ENCODE measurements at regions not wholly inside any gene's neighbourhood (a gene's known extent, or its start where the extent isn't known, plus 50 kb on each side); places are given as distances from the start of the nearest gene placed in this dataset.
A peak's percentile ranks its signal among the peaks of the same experiment; 100 is the strongest.

GRCh38 chr2:149735237-149735958 is 147.8 kb upstream of the MMADHC start:
- H3K4me3 ChIP-seq (ENCODE audit: low read length) = no peak overlapping the region
- no peak for DNase-seq (ENCODE audit: low read depth)
- TF ChIP-seq CTCF (conservative IDR thresholded peaks at IDR 0.05; ENCODE audit: low read length) = no peak

- peak; percentile 43 for DNase-seq (ENCODE audit: low read depth)
- TF ChIP-seq CTCF (conservative IDR thresholded peaks at IDR 0.05; ENCODE audit: low read length) = no peak
- H3K4me3 ChIP-seq (ENCODE audit: low read length) = no peak overlapping the region
These were observed 146.5 kb upstream of the MMADHC start for GRCh38 chr2:149733936-149734685.

- no peak for DNase-seq (ENCODE audit: low read depth)
- H3K4me3 ChIP-seq (ENCODE audit: low read length) = no peak overlapping the region
- TF ChIP-seq CTCF (conservative IDR thresholded peaks at IDR 0.05; ENCODE audit: low read length) = no peak
These were observed 145.2 kb upstream of the MMADHC start for GRCh38 chr2:149732730-149733290.

- DNase-seq (ENCODE audit: low read depth) = peak; percentile 27
- no peak overlapping the region for H3K4me3 ChIP-seq (ENCODE audit: low read length)
These were observed 144.6 kb upstream of the MMADHC start for GRCh38 chr2:149732001-149732685.

GRCh38 chr2:149731079-149731478 is 143.5 kb upstream of the MMADHC start:
- no peak for DNase-seq (ENCODE audit: low read depth)
- H3K4me3 ChIP-seq (ENCODE audit: low read length) = no peak overlapping the region

More at GRCh38 chr2:149732001-149732685, 144.6 kb upstream of the MMADHC start:
- TF ChIP-seq CTCF (conservative IDR thresholded peaks at IDR 0.05; ENCODE audit: low read length) = no peak

GRCh38 chr2:149729586-149729985 is 142.0 kb upstream of the MMADHC start:
- no peak for TF ChIP-seq CTCF (conservative IDR thresholded peaks at IDR 0.05; ENCODE audit: low read length)
- no peak overlapping the region for H3K4me3 ChIP-seq (ENCODE audit: low read length)
- DNase-seq (ENCODE audit: low read depth) = no peak

More at GRCh38 chr2:149731079-149731478, 143.5 kb upstream of the MMADHC start:
- TF ChIP-seq CTCF (conservative IDR thresholded peaks at IDR 0.05; ENCODE audit: low read length) = no peak

Data from AG10803 (cell line).